Left ventricle myocardium superior (tissue), 1 donor: ENCODE measurements at regions not wholly inside any gene's neighbourhood (a gene's known extent, or its start where the extent isn't known, plus 50 kb on each side); places are given as distances from the start of the nearest gene placed in this dataset.
"Not testable (repeated sequence)": the region's sequence is repeated elsewhere in the genome, so short reads cannot be mapped to it uniquely, and the experiment has no call there.

ENCODE experiments used
- ATAC-seq: fragments of 200-7000 bp; cut with Tn5 transposase; one replicate; pipeline ENCODE4 v1.9.1; 2020; ENCODE audit warnings: mild to moderate bottlenecking, moderate library complexity
- DNase-seq: peaks from one replicate; pipeline ENCODE4 v3.0.0-alpha.2; 2020
- intact Hi-C: fragments of 100-400 bp; cut with micrococcal nuclease; formaldehyde crosslinking; loops from one replicate; pipeline ENCODE4 v1.11.0; 2022
- donor health status: DM: no; HTN: yes; CAD: no; lungs with severe emphysema.

GRCh38 chr4:3609905-3610304, 77.7 kb upstream of the LRPAP1 start:
- intact Hi-C loops, ATAC-seq, DNase-seq: not testable (repeated sequence)

- no peak for DNase-seq
- no peak for ATAC-seq
- intact Hi-C loops: no loop called here
Observed at GRCh38 chr4:3607690-3608552, 75.7 kb upstream of the LRPAP1 start.

- ATAC-seq, DNase-seq, intact Hi-C loops: not testable (repeated sequence)
Observed at GRCh38 chr4:3606850-3607249, 74.6 kb upstream of the LRPAP1 start.

GRCh38 chr4:3606271-3606670, 74.0 kb upstream of the LRPAP1 start:
- DNase-seq, ATAC-seq, intact Hi-C loops: not testable (repeated sequence)

GRCh38 chr4:3605491-3605890, 73.3 kb upstream of the LRPAP1 start:
- ATAC-seq: no peak
- intact Hi-C loops: no loop called here
- DNase-seq: no peak

- ATAC-seq, intact Hi-C loops, DNase-seq: not testable (repeated sequence)
Observed at GRCh38 chr4:3602886-3603645, 70.8 kb upstream of the LRPAP1 start.

GRCh38 chr4:3601992-3602391, 69.8 kb upstream of the LRPAP1 start:
- intact Hi-C loops: no loop called here

GRCh38 chr4:3601108-3601690, 69.0 kb upstream of the LRPAP1 start:
- ATAC-seq, DNase-seq, intact Hi-C loops: not testable (repeated sequence)

More at GRCh38 chr4:3601992-3602391, 69.8 kb upstream of the LRPAP1 start:
- DNase-seq (no peak), ATAC-seq (no peak)

- no peak for DNase-seq
- intact Hi-C loops: no loop called here
Observed at GRCh38 chr4:3599951-3600350, 67.7 kb upstream of the LRPAP1 start.

GRCh38 chr4:3598695-3599227, 66.5 kb upstream of the LRPAP1 start:
- intact Hi-C loops: no loop called here
- ATAC-seq: no peak
- no peak for DNase-seq

More at GRCh38 chr4:3599951-3600350, 67.7 kb upstream of the LRPAP1 start:
- ATAC-seq: no peak

- ATAC-seq, DNase-seq, intact Hi-C loops: not testable (repeated sequence)
Observed at GRCh38 chr4:3597896-3598505, 65.8 kb upstream of the LRPAP1 start.

GRCh38 chr4:3596957-3597733, 64.9 kb upstream of the LRPAP1 start:
- DNase-seq, ATAC-seq, intact Hi-C loops: not testable (repeated sequence)

- intact Hi-C loops, ATAC-seq, DNase-seq: not testable (repeated sequence)
Observed at GRCh38 chr4:3595627-3596291, 63.5 kb upstream of the LRPAP1 start.

- ATAC-seq, intact Hi-C loops, DNase-seq: not testable (repeated sequence)
Observed at GRCh38 chr4:3594751-3595150, 62.5 kb upstream of the LRPAP1 start.

GRCh38 chr4:3589946-3590924, 58.0 kb upstream of the LRPAP1 start:
- ATAC-seq, intact Hi-C loops, DNase-seq: not testable (repeated sequence)

- intact Hi-C loops, DNase-seq, ATAC-seq: not testable (repeated sequence)
Observed at GRCh38 chr4:3589379-3589778, 57.2 kb upstream of the LRPAP1 start.
